Head of caudate nucleus (tissue), 42 donors: ENCODE measurements at regions not wholly inside any gene's neighbourhood (a gene's known extent, or its start where the extent isn't known, plus 50 kb on each side); places are given as distances from the start of the nearest gene placed in this dataset.

ENCODE experiments used
- DNase-seq, 42 donors: peaks; one replicate each; pipeline versions ENCODE4 v3.0.0 to v3.0.0-alpha.2; 2020 to 2021; ENCODE audit warnings: mixed read lengths in 7 of 42
- intact Hi-C: fragments of 100-400 bp; cut with DNase I; formaldehyde crosslinking; loops from one replicate; pipeline ENCODE4 v1.15.0; 2022

GRCh38 chr7:35415411-35415822, 161.5 kb upstream of the TBX20 start:
- intact Hi-C loops: no loop called here
- no peak for DNase-seq

DNA sequence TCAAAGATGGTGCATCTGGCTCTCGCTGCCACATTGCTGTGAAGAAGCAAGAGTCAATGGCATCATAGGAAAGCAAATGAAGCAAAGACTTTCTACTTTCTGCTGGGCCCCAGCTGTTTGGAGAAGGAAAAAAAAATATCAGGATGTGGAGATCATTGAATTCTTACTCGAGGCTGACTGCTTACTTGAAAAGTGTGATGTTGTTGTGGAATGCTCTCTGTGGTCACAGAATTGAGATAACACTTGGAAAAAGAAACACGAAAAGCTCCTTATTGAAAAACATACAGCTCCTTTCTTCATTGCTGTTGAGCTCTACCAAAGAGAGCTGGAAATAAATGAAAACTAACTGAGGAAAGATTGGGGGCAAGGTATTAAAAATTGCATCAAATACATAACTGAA, 157.4 kb upstream of the TBX20 start:
- no peak for DNase-seq
- intact Hi-C loops: no loop called here

- DNase-seq: no peak
Observed at GRCh38 chr7:35405461-35405860, 151.6 kb upstream of the TBX20 start.

GRCh38 chr7:35401217-35401879, 147.4 kb upstream of the TBX20 start:
- no peak for DNase-seq
- intact Hi-C loops: no loop called here

More at GRCh38 chr7:35405461-35405860, 151.6 kb upstream of the TBX20 start:
- intact Hi-C loops: no loop called here

GRCh38 chr7:35399840-35400239, 145.9 kb upstream of the TBX20 start:
- no peak for DNase-seq
- intact Hi-C loops: no loop called here

DNA sequence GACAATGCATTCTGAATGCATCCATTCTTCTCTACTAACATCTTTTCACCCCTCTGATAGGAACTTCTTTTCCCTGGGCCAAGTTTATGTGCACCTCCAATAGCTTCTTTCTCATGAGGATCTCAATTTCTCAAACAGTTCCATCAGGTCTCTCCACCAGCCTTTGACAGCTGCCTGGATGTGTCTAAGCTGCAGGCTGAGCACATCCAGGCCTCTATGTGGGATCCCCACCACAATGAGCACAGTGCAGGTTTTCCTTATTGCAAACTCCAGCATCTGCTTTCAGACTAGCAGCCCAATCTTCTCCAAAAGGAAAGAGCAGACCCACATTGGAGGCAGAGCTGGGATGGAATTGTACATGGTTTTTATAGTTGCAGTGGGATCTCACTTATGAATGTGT, 145.3 kb upstream of the TBX20 start:
- intact Hi-C loops: no loop called here
- no peak for DNase-seq

DNA sequence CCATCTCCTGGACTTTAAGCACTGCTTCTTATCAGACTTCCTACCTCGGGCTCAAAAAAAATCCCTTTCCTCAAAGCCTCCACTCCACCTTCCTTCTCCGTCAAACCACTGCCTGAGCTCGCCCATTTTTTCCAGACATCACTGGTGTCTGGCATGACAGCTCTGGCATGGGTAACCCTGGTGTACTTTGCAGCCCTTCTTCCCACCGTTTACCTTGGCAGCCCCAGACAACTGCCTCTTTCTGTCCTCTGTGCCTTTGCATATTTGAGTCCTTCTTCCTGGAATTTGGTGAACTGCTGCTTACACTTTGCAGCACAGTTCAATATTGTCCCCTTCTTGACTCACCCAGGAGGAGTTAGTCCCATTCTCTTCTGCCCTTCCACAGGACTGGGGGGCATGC, 144.6 kb upstream of the TBX20 start:
- intact Hi-C loops: no loop called here
- DNase-seq: no peak

DNA sequence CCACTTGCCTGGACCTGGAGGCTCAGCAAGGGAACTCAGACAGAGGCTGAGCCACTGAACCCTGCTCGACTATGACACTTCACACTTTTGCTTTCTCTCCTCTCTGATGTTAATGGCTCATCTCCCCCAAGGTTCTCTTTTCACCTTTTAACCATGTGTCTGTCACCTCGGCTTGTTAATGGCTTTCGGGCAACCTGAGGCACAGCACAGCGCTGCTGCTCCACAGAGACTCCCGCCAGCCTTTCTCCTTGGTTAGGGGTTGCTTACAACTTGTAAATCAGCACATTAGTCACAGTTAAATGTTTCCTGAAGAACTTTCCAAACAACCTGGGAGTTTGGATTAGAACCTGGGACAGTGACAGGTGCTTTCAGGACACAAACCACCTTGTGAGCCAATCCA, 136.2 kb upstream of the TBX20 start:
- intact Hi-C loops: no loop called here
- DNase-seq: no peak

GRCh38 chr7:35389636-35390035, 135.7 kb upstream of the TBX20 start:
- no peak for DNase-seq
- intact Hi-C loops: no loop called here

DNA sequence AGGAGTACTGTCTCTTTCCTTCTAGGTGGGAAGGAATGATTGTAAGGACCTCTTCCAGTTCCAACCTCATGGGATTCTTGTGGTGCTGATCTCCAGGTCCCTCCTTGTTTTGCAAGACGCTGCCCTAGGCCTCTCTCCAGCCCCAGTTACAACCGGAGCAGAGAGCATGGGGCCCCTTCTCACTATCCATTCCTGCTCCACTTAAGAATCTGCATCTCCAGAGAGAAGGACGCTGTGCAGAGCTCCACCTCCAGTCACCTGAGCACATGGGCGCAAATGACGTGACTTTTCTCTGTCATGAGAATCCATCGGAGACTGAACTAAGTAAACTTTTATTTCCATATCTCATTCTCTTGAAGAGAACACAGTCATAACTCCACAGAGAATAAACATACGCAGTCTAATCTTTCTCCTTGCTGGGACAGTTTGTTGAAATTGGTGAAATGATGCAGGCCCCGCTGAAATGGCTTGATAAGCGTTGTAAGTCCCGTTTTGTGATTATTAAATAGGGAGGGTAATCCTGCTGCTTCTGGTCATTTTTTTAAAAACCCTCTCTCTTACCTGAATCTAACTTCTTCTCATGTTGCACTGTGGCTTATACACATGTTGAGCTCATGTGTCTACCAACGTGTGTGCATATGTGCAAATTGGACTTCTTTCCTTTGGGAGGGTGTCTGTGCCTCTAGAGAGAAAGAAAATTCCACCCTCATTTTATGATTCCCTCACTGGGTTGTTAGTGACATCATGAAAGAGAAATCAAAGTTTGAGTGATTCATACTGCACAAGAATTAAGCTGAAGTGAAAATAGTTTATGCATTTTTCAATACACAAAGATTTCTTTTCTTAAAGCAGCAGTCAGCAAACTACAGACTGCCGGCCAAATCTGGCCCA, 133.2 kb upstream of the TBX20 start:
- intact Hi-C loops: no loop called here
- DNase-seq: peak in 1 of 42 donors; percentile 24

DNA sequence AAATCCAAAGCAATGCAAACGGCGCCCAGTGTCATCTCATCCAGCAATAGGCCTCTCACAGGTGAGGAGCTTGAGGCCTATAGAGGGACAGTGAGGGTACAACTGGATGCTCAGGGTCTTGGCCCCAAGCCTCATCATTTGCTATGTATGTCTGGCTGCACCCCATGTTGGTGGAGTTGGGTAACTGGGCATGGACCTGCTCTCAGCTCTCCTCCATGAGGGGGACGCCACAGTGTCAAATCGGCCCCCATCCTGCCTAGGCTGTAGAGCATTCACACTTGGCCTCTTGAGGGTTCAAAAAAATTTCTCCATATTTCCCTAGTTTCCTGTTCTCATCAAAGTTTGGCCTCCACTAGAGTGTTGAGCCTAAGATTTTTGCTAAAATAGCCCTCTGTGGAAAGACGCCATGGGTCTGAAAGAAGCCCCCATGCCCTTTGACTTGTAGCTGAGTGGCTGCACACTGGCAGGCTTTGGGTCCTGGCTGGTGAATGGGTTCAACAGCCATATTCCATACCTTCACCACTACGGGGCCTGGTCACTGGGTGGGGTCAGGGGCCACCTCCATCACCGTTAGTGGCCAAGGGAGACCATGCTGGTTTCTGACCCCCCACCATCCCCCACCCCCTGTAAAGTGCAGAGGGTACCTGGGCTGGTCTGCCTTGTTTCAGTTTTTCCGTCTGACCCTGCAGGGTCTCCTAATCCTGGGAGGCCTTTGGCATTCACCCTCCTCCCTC, 132.3 kb upstream of the TBX20 start:
- intact Hi-C loops: no loop called here
- DNase-seq: peak in 1 of 42 donors; percentile 22

DNA sequence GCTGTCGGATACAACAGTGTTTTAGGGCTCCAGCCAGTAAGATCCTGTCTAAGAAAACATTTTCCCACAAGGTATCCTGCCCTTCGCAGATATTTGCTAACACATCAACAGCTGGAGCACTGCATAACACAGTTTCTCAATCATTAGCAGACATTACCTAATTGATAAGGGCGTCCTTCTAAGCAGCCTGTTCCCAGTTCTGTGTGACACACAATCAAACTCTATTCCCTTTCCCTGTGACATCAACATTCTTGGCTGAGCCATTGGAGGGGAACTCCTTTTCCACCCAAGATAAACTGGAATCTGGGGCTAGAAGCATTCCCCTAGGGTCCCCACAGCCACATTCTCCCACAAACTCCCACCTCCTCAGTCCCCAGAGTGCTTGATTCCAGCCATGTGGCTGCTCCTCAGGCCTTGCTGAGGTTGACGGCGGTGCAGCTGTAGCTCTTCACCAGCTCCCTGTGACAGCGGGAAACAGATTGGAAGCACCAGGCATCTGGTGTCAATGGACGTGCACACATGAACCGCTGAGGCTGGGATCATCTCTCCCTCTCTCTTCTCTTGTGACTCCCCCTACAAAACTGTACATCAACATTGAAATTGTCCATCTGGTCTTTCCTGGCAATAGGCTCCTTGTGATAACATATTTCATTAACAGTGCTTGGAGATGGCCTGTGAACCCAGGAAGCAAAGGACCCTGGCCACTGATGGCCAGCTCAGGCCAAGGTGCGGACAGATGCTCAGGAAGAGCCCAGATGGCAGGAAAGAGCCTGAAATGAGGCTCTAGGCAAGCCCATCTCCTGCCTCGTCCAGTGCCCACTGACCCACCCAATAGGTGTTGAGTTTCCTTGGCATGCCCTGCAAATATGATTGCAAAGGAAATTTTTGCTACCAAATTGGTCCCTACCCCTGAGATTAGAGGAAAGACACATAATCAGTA, 131.1 kb upstream of the TBX20 start:
- DNase-seq: peak in 1 of 42 donors; percentile 25
- intact Hi-C loops: no loop called here

- DNase-seq: peak in 1 of 42 donors; percentile 35
- intact Hi-C loops: no loop called here
Observed at GRCh38 chr7:35380739-35381224, 126.9 kb upstream of the TBX20 start.

GRCh38 chr7:35379481-35379880, 125.6 kb upstream of the TBX20 start:
- intact Hi-C loops: no loop called here
- peak in 19 of 42 donors; percentile 7 to 61 (median 23) for DNase-seq

GRCh38 chr7:35375516-35375915, 121.6 kb upstream of the TBX20 start:
- no peak for DNase-seq
- intact Hi-C loops: no loop called here

DNA sequence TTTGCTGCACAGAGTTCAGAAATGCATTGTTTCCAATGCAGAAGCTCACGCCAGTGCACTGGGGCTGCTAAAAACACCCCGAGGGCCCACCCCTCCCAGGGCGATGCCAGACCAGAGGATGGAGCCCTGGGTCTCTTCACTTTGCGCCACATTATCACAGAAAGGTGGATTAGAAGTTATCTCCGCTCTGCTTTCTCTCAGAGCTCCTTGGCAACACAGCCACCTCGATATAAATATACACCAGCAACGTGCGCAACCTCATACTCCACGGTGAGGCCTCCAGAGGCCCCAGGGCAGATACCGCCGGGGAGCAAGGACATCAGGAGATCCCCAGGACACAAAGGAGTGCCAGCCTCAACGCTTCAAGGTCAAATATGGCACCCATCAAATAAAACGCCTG, 121.0 kb upstream of the TBX20 start:
- intact Hi-C loops: no loop called here
- peak in 1 of 42 donors; percentile 29 for DNase-seq

GRCh38 chr7:35371221-35371620, 117.3 kb upstream of the TBX20 start:
- peak in 1 of 42 donors; percentile 34 for DNase-seq
- intact Hi-C loops: no loop called here

DNA sequence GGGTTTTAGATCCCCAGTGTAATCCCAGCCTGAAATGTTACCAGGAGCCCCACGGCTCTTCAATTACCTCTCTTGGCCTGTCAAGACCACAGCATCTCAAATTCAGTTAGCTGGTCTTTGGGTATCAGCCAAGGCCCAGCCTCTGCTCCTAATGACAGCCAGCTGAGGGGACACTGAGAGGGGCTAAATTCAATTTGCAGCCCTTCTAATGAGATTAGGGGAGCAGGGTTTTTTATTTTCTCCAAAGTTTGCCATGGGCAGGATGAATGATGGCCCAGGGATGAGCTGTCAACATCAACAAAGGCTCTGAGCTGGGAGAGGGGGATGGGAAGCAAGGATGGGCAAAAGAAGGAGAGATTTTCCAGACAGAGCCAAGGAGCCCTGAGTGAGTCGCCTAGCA, 116.8 kb upstream of the TBX20 start:
- DNase-seq: peak in 1 of 42 donors; percentile 12

More for the DNA sequence above, 116.8 kb upstream of the TBX20 start:
- intact Hi-C loops: no loop called here
